Muscle of back (tissue), 3 donors: ENCODE measurements at regions not wholly inside any gene's neighbourhood (a gene's known extent, or its start where the extent isn't known, plus 50 kb on each side); places are given as distances from the start of the nearest gene placed in this dataset.
A peak's percentile ranks its signal among the peaks of the same experiment; 100 is the strongest.

Experiments used
- DNase-seq, 3 donors: peaks; one replicate each; pipeline versions ENCODE4 v3.0.0 to v3.0.0-alpha.2; 2013

GRCh38 chr4:167290678-167291077, 56.4 kb upstream of the SPOCK3 start:
- DNase-seq, result peak in 1 of 3 donors; percentile 1

- no peak for DNase-seq
These were observed 74.6 kb upstream of the SPOCK3 start for GRCh38 chr4:167308876-167309275.

GRCh38 chr4:167321299-167321698, 87.0 kb upstream of the SPOCK3 start:
- DNase-seq, result no peak

- no peak for DNase-seq
These were observed 105.5 kb upstream of the SPOCK3 start for GRCh38 chr4:167339781-167340180.

- DNase-seq, result no peak
These were observed 125.4 kb upstream of the SPOCK3 start for GRCh38 chr4:167359711-167360110.

GRCh38 chr4:167379076-167379835, 145.0 kb upstream of the SPOCK3 start:
- DNase-seq, result no peak

GRCh38 chr4:167380964-167381363, 146.7 kb upstream of the SPOCK3 start:
- no peak for DNase-seq

- no peak for DNase-seq
These were observed 149.0 kb upstream of the SPOCK3 start for GRCh38 chr4:167383291-167383690.

GRCh38 chr4:167397586-167397985, 163.3 kb upstream of the SPOCK3 start:
- no peak for DNase-seq

GRCh38 chr4:167399201-167399600, 164.9 kb upstream of the SPOCK3 start:
- no peak for DNase-seq

- no peak for DNase-seq
These were observed 171.9 kb upstream of the SPOCK3 start for GRCh38 chr4:167406181-167406580.

- DNase-seq, result no peak
These were observed 181.2 kb upstream of the SPOCK3 start for GRCh38 chr4:167415461-167415860.

- DNase-seq, result no peak
These were observed 185.3 kb upstream of the SPOCK3 start for GRCh38 chr4:167419468-167420140.

GRCh38 chr4:167421201-167421600, 186.9 kb upstream of the SPOCK3 start:
- no peak for DNase-seq

GRCh38 chr4:167424341-167425256, 190.3 kb upstream of the SPOCK3 start:
- DNase-seq, result no peak

GRCh38 chr4:167428156-167428555, 193.9 kb upstream of the SPOCK3 start:
- no peak for DNase-seq

- no peak for DNase-seq
These were observed 197.1 kb upstream of the SPOCK3 start for GRCh38 chr4:167431371-167431770.

GRCh38 chr4:167435786-167436185, 201.5 kb upstream of the SPOCK3 start:
- no peak for DNase-seq

GRCh38 chr4:167443841-167444240, 209.5 kb upstream of the SPOCK3 start:
- DNase-seq, result no peak

- DNase-seq, result no peak
These were observed 218.7 kb upstream of the SPOCK3 start for GRCh38 chr4:167452922-167453430.

GRCh38 chr4:167456619-167457018, 222.3 kb upstream of the SPOCK3 start:
- DNase-seq, result no peak

- no peak for DNase-seq
These were observed 235.1 kb upstream of the SPOCK3 start for GRCh38 chr4:167469436-167469835.
